ENCODE measurements at regions not wholly inside any gene's neighbourhood (a gene's known extent, or its start where the extent isn't known, plus 50 kb on each side); places are given as distances from the start of the nearest gene placed in this dataset.
A peak's percentile ranks its signal among the peaks of the same experiment; 100 is the strongest.

DNA sequence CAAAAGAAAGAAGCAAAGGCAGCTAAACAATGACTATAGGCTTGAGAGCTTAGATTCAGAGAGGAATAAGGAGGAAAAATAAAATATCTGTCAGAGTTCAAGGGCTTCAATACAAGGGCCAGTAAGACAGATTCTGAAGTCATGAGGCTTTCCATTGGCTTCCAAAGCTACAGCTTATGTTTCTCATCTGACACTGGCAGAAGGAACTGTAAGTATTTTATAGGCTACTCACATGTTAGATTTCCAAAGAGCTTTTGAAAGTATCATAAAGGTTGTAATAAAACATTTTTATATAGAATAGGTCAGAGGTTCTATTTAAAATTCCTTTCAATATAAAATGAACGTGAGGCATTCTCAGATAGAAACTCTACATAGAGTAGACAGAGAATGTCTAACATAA, 746.6 kb upstream of the NXPH2 start:
- Histone ChIP-seq H3K36me3 (ENCODE audit: control insufficient read depth in 3 of 3, insufficient read depth in 2 of 3, low read depth in 1 of 3, low read length in 3 of 3) (no peaks in the 10 kb centered on the region), H3K27me3 (ENCODE audit: control insufficient read depth in 3 of 3, insufficient read depth in 3 of 3, low read length in 3 of 3) (no peaks in the 10 kb centered on the region), H3K27ac (ENCODE audit: low read depth in 1 of 3, low read length in 2 of 3) (no peak overlapping the region), H3K4me3 (ENCODE audit: low read depth in 1 of 3, low read length in 3 of 3) (no peak overlapping the region), H3K4me1 (ENCODE audit: control insufficient read depth in 3 of 3, insufficient read depth in 2 of 3, low read depth in 1 of 3, low read length in 2 of 3) (peaks cover 0 to 3% (median 0%) of the 10 kb centered on the region in 3 donors), H3K9me3 (ENCODE audit: control insufficient read depth in 2 of 2, insufficient read depth in 1 of 2, low read depth in 1 of 2, low read length in 1 of 2) (no peaks in the 10 kb centered on the region)
- WGBS, 3 donors, result 66 to 82% (median 68%) methylated on average over 1 of the region's 1 CpG
- FAIRE-seq, result no peak
- no peak for DNase-seq

GRCh38 chr2:139518321-139518720, 738.1 kb upstream of the NXPH2 start:
- 82 to 92% (median 87%) methylated on average over 5 of the region's 5 CpGs for WGBS, 3 donors
- no peak overlapping the region for H3K4me3 ChIP-seq (ENCODE audit: low read depth in 1 of 3, low read length in 3 of 3)
- H3K27ac ChIP-seq (ENCODE audit: low read depth in 1 of 3, low read length in 2 of 3), result no peak overlapping the region
- H3K4me1 ChIP-seq (ENCODE audit: control insufficient read depth in 3 of 3, insufficient read depth in 2 of 3, low read depth in 1 of 3, low read length in 2 of 3), result no peaks in the 10 kb centered on the region
- DNase-seq (no peak), FAIRE-seq (no peak)
- no peaks in the 10 kb centered on the region for H3K27me3 ChIP-seq (ENCODE audit: control insufficient read depth in 3 of 3, insufficient read depth in 3 of 3, low read length in 3 of 3)
- H3K36me3 ChIP-seq (ENCODE audit: control insufficient read depth in 3 of 3, insufficient read depth in 2 of 3, low read depth in 1 of 3, low read length in 3 of 3), result no peaks in the 10 kb centered on the region
- no peaks in the 10 kb centered on the region for H3K9me3 ChIP-seq (ENCODE audit: control insufficient read depth in 2 of 2, insufficient read depth in 1 of 2, low read depth in 1 of 2, low read length in 1 of 2)

- WGBS, 3 donors, result 67 to 70% (median 67%) methylated on average over 5 of the region's 5 CpGs
- DNase-seq, result no peak
Observed at GRCh38 chr2:139514951-139515350, 734.8 kb upstream of the NXPH2 start.

GRCh38 chr2:139495851-139496250, 715.7 kb upstream of the NXPH2 start:
- WGBS, 3 donors, result 80 to 84% (median 81%) methylated on average over 3 of the region's 3 CpGs
- no peaks in the 10 kb centered on the region for H3K36me3 ChIP-seq (ENCODE audit: control insufficient read depth in 3 of 3, insufficient read depth in 2 of 3, low read depth in 1 of 3, low read length in 3 of 3)

More at GRCh38 chr2:139514951-139515350, 734.8 kb upstream of the NXPH2 start:
- Histone ChIP-seq H3K36me3 (ENCODE audit: control insufficient read depth in 3 of 3, insufficient read depth in 2 of 3, low read depth in 1 of 3, low read length in 3 of 3) (no peaks in the 10 kb centered on the region), H3K9me3 (ENCODE audit: control insufficient read depth in 2 of 2, insufficient read depth in 1 of 2, low read depth in 1 of 2, low read length in 1 of 2) (no peaks in the 10 kb centered on the region), H3K27ac (ENCODE audit: low read depth in 1 of 3, low read length in 2 of 3) (no peak overlapping the region), H3K4me1 (ENCODE audit: control insufficient read depth in 3 of 3, insufficient read depth in 2 of 3, low read depth in 1 of 3, low read length in 2 of 3) (no peaks in the 10 kb centered on the region), H3K4me3 (ENCODE audit: low read depth in 1 of 3, low read length in 3 of 3) (no peak overlapping the region), H3K27me3 (ENCODE audit: control insufficient read depth in 3 of 3, insufficient read depth in 3 of 3, low read length in 3 of 3) (no peaks in the 10 kb centered on the region)
- no peak for FAIRE-seq

DNA sequence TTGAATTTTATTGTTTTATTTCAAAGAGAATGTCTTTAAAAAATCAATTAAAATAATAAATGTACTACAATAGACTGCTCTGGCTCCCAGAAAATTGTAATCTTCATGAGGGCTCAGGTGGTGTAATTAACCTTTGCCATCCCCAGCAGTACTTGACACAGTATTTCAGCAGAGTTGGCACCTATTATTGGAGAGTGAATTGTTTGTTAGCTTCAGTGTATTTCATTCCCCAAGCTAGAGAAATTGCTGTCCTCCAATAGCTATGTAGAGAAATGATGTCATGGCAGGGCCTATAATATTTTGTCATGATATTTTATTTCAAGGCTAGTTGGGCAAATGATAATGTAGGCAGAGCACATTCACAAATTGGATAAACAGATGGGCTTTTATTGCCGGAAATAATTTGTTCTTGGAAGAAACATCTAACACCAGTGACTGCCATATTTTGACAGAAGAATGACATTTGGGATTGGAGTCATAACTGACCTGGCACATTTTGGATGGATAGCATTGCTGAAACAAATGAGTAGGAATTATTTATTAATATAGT, 712.0 kb upstream of the NXPH2 start:
- FAIRE-seq (no peak), DNase-seq (no peak)
- Histone ChIP-seq H3K4me3 (ENCODE audit: low read depth in 1 of 3, low read length in 3 of 3) (no peak overlapping the region), H3K4me1 (ENCODE audit: control insufficient read depth in 3 of 3, insufficient read depth in 2 of 3, low read depth in 1 of 3, low read length in 2 of 3) (no peaks in the 10 kb centered on the region), H3K9me3 (ENCODE audit: control insufficient read depth in 2 of 2, insufficient read depth in 1 of 2, low read depth in 1 of 2, low read length in 1 of 2) (no peaks in the 10 kb centered on the region), H3K36me3 (ENCODE audit: control insufficient read depth in 3 of 3, insufficient read depth in 2 of 3, low read depth in 1 of 3, low read length in 3 of 3) (no peaks in the 10 kb centered on the region), H3K27ac (ENCODE audit: low read depth in 1 of 3, low read length in 2 of 3) (no peak overlapping the region), H3K27me3 (ENCODE audit: control insufficient read depth in 3 of 3, insufficient read depth in 3 of 3, low read length in 3 of 3) (no peaks in the 10 kb centered on the region)
- 79 to 86% (median 84%) methylated on average over 1 of the region's 1 CpG for WGBS, 3 donors

More at GRCh38 chr2:139495851-139496250, 715.7 kb upstream of the NXPH2 start:
- peaks cover 0 to 2% of the 10 kb centered on the region in 2 donors for H3K9me3 ChIP-seq (ENCODE audit: control insufficient read depth in 2 of 2, insufficient read depth in 1 of 2, low read depth in 1 of 2, low read length in 1 of 2)
- DNase-seq (no peak), FAIRE-seq (no peak)
- no peaks in the 10 kb centered on the region for H3K4me1 ChIP-seq (ENCODE audit: control insufficient read depth in 3 of 3, insufficient read depth in 2 of 3, low read depth in 1 of 3, low read length in 2 of 3)
- no peak overlapping the region for H3K27ac ChIP-seq (ENCODE audit: low read depth in 1 of 3, low read length in 2 of 3)
- no peaks in the 10 kb centered on the region for H3K27me3 ChIP-seq (ENCODE audit: control insufficient read depth in 3 of 3, insufficient read depth in 3 of 3, low read length in 3 of 3)
- H3K4me3 ChIP-seq (ENCODE audit: low read depth in 1 of 3, low read length in 3 of 3), result no peak overlapping the region

DNA sequence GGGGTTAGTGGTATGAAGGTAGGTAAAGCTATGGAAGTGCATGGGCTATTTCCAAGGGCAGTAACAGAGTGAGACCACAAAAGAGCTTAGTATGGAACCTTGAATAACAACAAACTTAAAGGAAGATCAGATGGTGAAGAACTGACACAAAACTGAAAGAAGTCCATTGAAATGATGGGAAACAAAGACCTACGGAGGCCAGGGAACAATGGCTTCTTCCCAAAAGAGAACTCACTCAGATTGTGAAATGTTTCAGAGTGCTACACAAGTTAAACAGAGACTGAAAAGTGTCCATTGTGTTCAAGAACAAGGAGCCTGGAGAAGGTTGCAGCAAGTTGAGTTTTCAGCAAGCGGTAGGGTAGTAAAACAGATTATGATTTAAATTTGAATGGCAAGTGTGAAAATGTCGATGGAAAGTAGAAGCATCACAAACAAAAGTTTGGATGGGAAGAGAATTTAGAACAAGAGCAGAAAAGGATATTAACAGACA, 700.0 kb upstream of the NXPH2 start:
- Histone ChIP-seq H3K9me3 (ENCODE audit: control insufficient read depth in 2 of 2, insufficient read depth in 1 of 2, low read depth in 1 of 2, low read length in 1 of 2) (no peaks in the 10 kb centered on the region), H3K27ac (ENCODE audit: low read depth in 1 of 3, low read length in 2 of 3) (no peak overlapping the region), H3K4me1 (ENCODE audit: control insufficient read depth in 3 of 3, insufficient read depth in 2 of 3, low read depth in 1 of 3, low read length in 2 of 3) (no peaks in the 10 kb centered on the region), H3K4me3 (ENCODE audit: low read depth in 1 of 3, low read length in 3 of 3) (no peak overlapping the region), H3K27me3 (ENCODE audit: control insufficient read depth in 3 of 3, insufficient read depth in 3 of 3, low read length in 3 of 3) (no peaks in the 10 kb centered on the region), H3K36me3 (ENCODE audit: control insufficient read depth in 3 of 3, insufficient read depth in 2 of 3, low read depth in 1 of 3, low read length in 3 of 3) (no peaks in the 10 kb centered on the region)
- WGBS, 3 donors, result 80 to 83% (median 82%) methylated on average over 3 of the region's 3 CpGs
- FAIRE-seq (no peak), DNase-seq (no peak)

GRCh38 chr2:139478165-139478914, 698.1 kb upstream of the NXPH2 start:
- Histone ChIP-seq H3K4me1 (ENCODE audit: control insufficient read depth in 3 of 3, insufficient read depth in 2 of 3, low read depth in 1 of 3, low read length in 2 of 3) (no peaks in the 10 kb centered on the region), H3K36me3 (ENCODE audit: control insufficient read depth in 3 of 3, insufficient read depth in 2 of 3, low read depth in 1 of 3, low read length in 3 of 3) (no peaks in the 10 kb centered on the region), H3K4me3 (ENCODE audit: low read depth in 1 of 3, low read length in 3 of 3) (no peak overlapping the region), H3K27ac (ENCODE audit: low read depth in 1 of 3, low read length in 2 of 3) (no peak overlapping the region), H3K9me3 (ENCODE audit: control insufficient read depth in 2 of 2, insufficient read depth in 1 of 2, low read depth in 1 of 2, low read length in 1 of 2) (no peaks in the 10 kb centered on the region), H3K27me3 (ENCODE audit: control insufficient read depth in 3 of 3, insufficient read depth in 3 of 3, low read length in 3 of 3) (no peaks in the 10 kb centered on the region)
- DNase-seq, result peak in 1 of 2 donors; percentile 8
- 50 to 56% (median 55%) methylated on average over 3 of the region's 3 CpGs for WGBS, 3 donors
- FAIRE-seq, result no peak

- FAIRE-seq (no peak), DNase-seq (no peak)
- Histone ChIP-seq H3K4me1 (ENCODE audit: control insufficient read depth in 3 of 3, insufficient read depth in 2 of 3, low read depth in 1 of 3, low read length in 2 of 3) (no peaks in the 10 kb centered on the region), H3K27ac (ENCODE audit: low read depth in 1 of 3, low read length in 2 of 3) (no peak overlapping the region), H3K36me3 (ENCODE audit: control insufficient read depth in 3 of 3, insufficient read depth in 2 of 3, low read depth in 1 of 3, low read length in 3 of 3) (no peaks in the 10 kb centered on the region), H3K9me3 (ENCODE audit: control insufficient read depth in 2 of 2, insufficient read depth in 1 of 2, low read depth in 1 of 2, low read length in 1 of 2) (no peaks in the 10 kb centered on the region), H3K4me3 (ENCODE audit: low read depth in 1 of 3, low read length in 3 of 3) (no peak overlapping the region), H3K27me3 (ENCODE audit: control insufficient read depth in 3 of 3, insufficient read depth in 3 of 3, low read length in 3 of 3) (no peaks in the 10 kb centered on the region)
- 92 to 94% (median 92%) methylated on average over 8 of the region's 8 CpGs for WGBS, 3 donors
Observed at GRCh38 chr2:139477618-139478017, 697.4 kb upstream of the NXPH2 start.

Data from small intestine (tissue), 7 donors.